Stimulated activated CD4-positive, alpha-beta T cell treated with anti-CD3 and anti-CD28 coated beads, Interleukin-1b, Interleukin-23, amount 100 ng/mL, for 24 hours (primary cell): ENCODE measurements at regions not wholly inside any gene's neighbourhood (a gene's known extent, or its start where the extent isn't known, plus 50 kb on each side); places are given as distances from the start of the nearest gene placed in this dataset.

Source experiments
- DNase-seq, 4 experiments: peaks; one replicate each; pipeline ENCODE4 v3.0.0-alpha.2; 2020; ENCODE audit warnings: low read depth in 4 of 4, low spot score in 1 of 4

- no peak for DNase-seq
Observed at GRCh38 chr14:58780185-58780584, 142.4 kb downstream of the DACT1 start.

- DNase-seq: no peak
Observed at GRCh38 chr14:58780605-58781004, 142.8 kb downstream of the DACT1 start.

GRCh38 chr14:58782011-58782410, 144.2 kb downstream of the DACT1 start:
- no peak for DNase-seq

GRCh38 chr14:58783792-58784511, 146.2 kb downstream of the DACT1 start:
- no peak for DNase-seq

- DNase-seq: no peak
Observed at GRCh38 chr14:58784931-58785330, 147.2 kb downstream of the DACT1 start.

GRCh38 chr14:58785701-58786100, 147.9 kb downstream of the DACT1 start:
- no peak for DNase-seq

- no peak for DNase-seq
Observed at GRCh38 chr14:58787592-58787991, 149.8 kb downstream of the DACT1 start.

- no peak for DNase-seq
Observed at GRCh38 chr14:58788655-58789503, 151.1 kb downstream of the DACT1 start.

- no peak for DNase-seq
Observed at GRCh38 chr14:58789736-58790135, 152.0 kb downstream of the DACT1 start.

- no peak for DNase-seq
Observed at GRCh38 chr14:58792416-58792815, 154.7 kb downstream of the DACT1 start.

- DNase-seq: no peak
Observed at GRCh38 chr14:58793131-58793740, 155.5 kb downstream of the DACT1 start.

GRCh38 chr14:58794993-58795762, 157.4 kb downstream of the DACT1 start:
- DNase-seq: no peak

- no peak for DNase-seq
Observed at GRCh38 chr14:58796242-58797009, 158.7 kb downstream of the DACT1 start.

GRCh38 chr14:58797010-58797429, 159.3 kb downstream of the DACT1 start:
- DNase-seq: no peak

GRCh38 chr14:58798173-58798572, 160.4 kb downstream of the DACT1 start:
- no peak for DNase-seq

- DNase-seq: no peak
Observed at GRCh38 chr14:58801086-58801485, 163.3 kb downstream of the DACT1 start.

- DNase-seq: no peak
Observed at GRCh38 chr14:58805057-58805456, 167.3 kb downstream of the DACT1 start.

- no peak for DNase-seq
Observed at GRCh38 chr14:58805605-58806409, 168.0 kb downstream of the DACT1 start.

- DNase-seq: no peak
Observed at GRCh38 chr14:58807191-58807590, 169.4 kb downstream of the DACT1 start.

- DNase-seq: no peak
Observed at GRCh38 chr14:58808828-58809227, 171.1 kb downstream of the DACT1 start.
